IMR-90 (cell line): ENCODE measurements at regions not wholly inside any gene's neighbourhood (a gene's known extent, or its start where the extent isn't known, plus 50 kb on each side); places are given as distances from the start of the nearest gene placed in this dataset.

Source experiments
- ATAC-seq: fragments of 200-7000 bp; cut with Tn5 transposase; 2 replicates; pipeline ENCODE4 v1.9.1; 2020; ENCODE audit warnings: low read depth, mild to moderate bottlenecking, moderate library complexity
- BruUV-seq: library from RNA; stranded (reverse); fragments of 400-500 nt; replicated peaks from 2 replicates; lab custom pipeline; 2021; lab: Mats Ljungman, UMichigan
- CTCF ChIA-PET: fragments of 300-600 bp; formaldehyde crosslinking; extraction: SDS; loops from one replicate; lab custom pipeline; 2021; ENCODE audit warnings: antibody characterized with exemption; lab: Yijun Ruan, JAX
- POLR2A ChIA-PET: fragments of 300-600 bp; sonication (Branson Sonifier 250); formaldehyde crosslinking; loops from one replicate; lab custom pipeline; 2022; ENCODE audit warnings: antibody characterized with exemption; ENCODE audit not compliant: unreplicated experiment; lab: Charles Lee
- DNase-seq: peaks from one replicate; pipeline ENCODE4 v3.0.0; 2013
- H2AFZ ChIP-seq: replicated peaks from 2 replicates; pipeline ENCODE3; 2013; ENCODE audit warnings: low read length, mild to moderate bottlenecking; ENCODE audit not compliant: poor library complexity
- H2AK5ac ChIP-seq: 2 replicates; pipeline ENCODE4 v1.6.1; 2013; ENCODE audit warnings: low read depth, low read length, inconsistent platforms
- H2AK9ac ChIP-seq: replicated peaks from 2 replicates; pipeline ENCODE3; 2013; ENCODE audit warnings: mild to moderate bottlenecking, low read depth, low read length, moderate library complexity; ENCODE audit not compliant: poor library complexity
- H2BK120ac ChIP-seq: 2 replicates; pipeline ENCODE4 v1.6.1; 2013; ENCODE audit warnings: low read depth, low read length, inconsistent platforms
- H2BK15ac ChIP-seq: 3 replicates; pipeline ENCODE4 v1.6.1; 2013; ENCODE audit warnings: low read depth, low read length, inconsistent platforms
- H2BK20ac ChIP-seq: 2 replicates; pipeline ENCODE4 v1.6.1; 2013; ENCODE audit warnings: low read depth, mild to moderate bottlenecking, inconsistent platforms, low read length, moderate library complexity
- H2BK5ac ChIP-seq: 2 replicates; pipeline ENCODE4 v1.6.1; 2013; ENCODE audit warnings: mild to moderate bottlenecking, low read depth, low read length, inconsistent platforms; ENCODE audit not compliant: poor library complexity, severe bottlenecking
- H3K14ac ChIP-seq: replicated peaks from 2 replicates; pipeline ENCODE4 v1.6.1; 2013; ENCODE audit warnings: low read depth, low read length, inconsistent platforms
- H3K18ac ChIP-seq: 2 replicates; pipeline ENCODE4 v1.6.1; 2013; ENCODE audit warnings: low read depth, low read length, control low read depth
- H3K23ac ChIP-seq: 2 replicates; pipeline ENCODE4 v1.6.1; 2013; ENCODE audit warnings: low read depth, low read length, inconsistent platforms
- H3K27ac ChIP-seq: 2 replicates; pipeline ENCODE4 v1.5.1; 2013; ENCODE audit warnings: mild to moderate bottlenecking, control low read depth, low read length; ENCODE audit not compliant: insufficient read depth
- H3K27me3 ChIP-seq: 2 replicates; pipeline ENCODE4 v1.6.1; 2013; ENCODE audit warnings: low read length; ENCODE audit not compliant: control insufficient read depth, insufficient read depth
- H3K36me3 ChIP-seq: 2 replicates; pipeline ENCODE4 v1.6.1; 2013; ENCODE audit warnings: low read length, mixed read lengths; ENCODE audit not compliant: control insufficient read depth, insufficient read depth
- H3K4ac ChIP-seq: 2 replicates; pipeline ENCODE4 v1.6.1; 2013; ENCODE audit warnings: low read depth, low read length, inconsistent platforms
- H3K4me1 ChIP-seq: 2 replicates; pipeline ENCODE4 v1.6.1; 2013; ENCODE audit warnings: low read length, mixed read lengths; ENCODE audit not compliant: control insufficient read depth, insufficient read depth
- H3K4me2 ChIP-seq: 2 replicates; pipeline ENCODE4 v1.6.1; 2013; ENCODE audit warnings: low read depth, mild to moderate bottlenecking, control low read depth, low read length, moderate library complexity
- H3K4me3 ChIP-seq: 2 replicates; pipeline ENCODE4 v1.5.1; 2013; ENCODE audit warnings: low read depth, mild to moderate bottlenecking, control low read depth, low read length, moderate library complexity; ENCODE audit not compliant: insufficient read depth
- H3K56ac ChIP-seq: 2 replicates; pipeline ENCODE4 v1.6.1; 2013; ENCODE audit warnings: low read length, inconsistent platforms; ENCODE audit not compliant: insufficient read depth; ENCODE audit errors: extremely low read depth
- H3K79me1 ChIP-seq, 2 experiments: 2 replicates each; pipeline ENCODE4 v1.6.1; 2013; ENCODE audit warnings: low read length in 2 of 2, inconsistent platforms in 1 of 2, low read depth in 1 of 2
- H3K9ac ChIP-seq: 2 replicates; pipeline ENCODE4 v1.6.1; 2013; ENCODE audit warnings: low read depth, low read length, control low read depth
- H3K9me1 ChIP-seq: 2 replicates; pipeline ENCODE4 v1.6.1; 2013; ENCODE audit warnings: low read length, inconsistent platforms; ENCODE audit not compliant: insufficient read depth
- H3K9me3 ChIP-seq: 2 replicates; pipeline ENCODE4 v1.6.1; 2013; ENCODE audit warnings: low read length; ENCODE audit not compliant: control insufficient read depth, insufficient read depth
- H4K20me1 ChIP-seq: 2 replicates; pipeline ENCODE4 v1.6.1; 2013; ENCODE audit warnings: low read length, inconsistent platforms; ENCODE audit not compliant: insufficient read depth
- H4K5ac ChIP-seq: 2 replicates; pipeline ENCODE4 v1.6.1; 2013; ENCODE audit warnings: mild to moderate bottlenecking, low read depth, low read length, control low read depth
- H4K8ac ChIP-seq, 2 experiments: 2 replicates each; pipeline ENCODE4 v1.6.1; 2013; ENCODE audit warnings: low read depth in 2 of 2, low read length in 2 of 2, control low read depth in 1 of 2, inconsistent platforms in 1 of 2
- H4K91ac ChIP-seq: 2 replicates; pipeline ENCODE4 v1.6.1; 2013; ENCODE audit warnings: low read depth, low read length, inconsistent platforms; ENCODE audit not compliant: insufficient read depth
- BHLHE40 ChIP-seq: fragments of 150-350 bp; IDR thresholded peaks from 2 replicates; pipeline ENCODE4 v1.6.1; 2016; ENCODE audit warnings: mild to moderate bottlenecking, low read depth, low read length
- CEBPB ChIP-seq: IDR thresholded peaks from 2 replicates; pipeline ENCODE4 v1.6.1; 2012; ENCODE audit warnings: low read depth, low read length, improper control_type of control experiment
- MAFK ChIP-seq: IDR thresholded peaks from 2 replicates; pipeline ENCODE4 v1.6.1; 2012; ENCODE audit warnings: low read depth, low read length, improper control_type of control experiment
- MAZ ChIP-seq: IDR thresholded peaks from 2 replicates; pipeline ENCODE4 v1.6.1; 2012; ENCODE audit warnings: low read depth, mild to moderate bottlenecking, low read length, improper control_type of control experiment, moderate library complexity, borderline replicate concordance
- MXI1 ChIP-seq: IDR thresholded peaks from 2 replicates; pipeline ENCODE4 v1.6.1; 2012; ENCODE audit warnings: low read depth, mild to moderate bottlenecking, low read length, moderate library complexity, borderline replicate concordance
- NFE2L2 ChIP-seq: fragments of 150-350 bp; IDR thresholded peaks from 2 replicates; pipeline ENCODE4 v1.6.1; 2016; ENCODE audit warnings: low read depth, mild to moderate bottlenecking, low read length
- POLR2A ChIP-seq: IDR thresholded peaks from 2 replicates; pipeline ENCODE4 v1.6.1; 2012; ENCODE audit warnings: mild to moderate bottlenecking, low read depth, low read length
- RCOR1 ChIP-seq: IDR thresholded peaks from 2 replicates; pipeline ENCODE4 v1.6.1; 2012; ENCODE audit warnings: mild to moderate bottlenecking, low read length, improper control_type of control experiment; ENCODE audit not compliant: insufficient replicate concordance
- RFX5 ChIP-seq: IDR thresholded peaks from 2 replicates; pipeline ENCODE4 v1.8.0; 2012; ENCODE audit warnings: low read depth, mild to moderate bottlenecking, low read length, moderate library complexity
- SMC3 ChIP-seq: fragments of 150-350 bp; IDR thresholded peaks from 2 replicates; pipeline ENCODE4 v1.6.1; 2016; ENCODE audit warnings: low read depth, mild to moderate bottlenecking, antibody characterized with exemption, low read length, moderate library complexity
- USF2 ChIP-seq: fragments of 150-350 bp; IDR thresholded peaks from 2 replicates; pipeline ENCODE4 v1.6.1; 2017; ENCODE audit warnings: mild to moderate bottlenecking, antibody characterized with exemption, low read length, low read depth
- WGBS, 2 experiments: methylation state at CpG; one replicate each; pipeline versions ENCODE4 v1.1.5 to v1.1.7; 2013; ENCODE audit warnings: missing lambda C conversion rate in 2 of 2; ENCODE audit not compliant: insufficient read length in 1 of 2; ENCODE audit errors: extremely low coverage in 2 of 2; 5-methylcytosine and 5-hydroxymethylcytosine counted together
- dilution Hi-C: fragments of 300-500 bp; cut with HindIII; formaldehyde crosslinking; loops from one replicate; pipeline ENCODE4 v1.14.3; 2018; ENCODE audit warnings: low sequenced_read_pairs; ENCODE audit not compliant: unreplicated experiment
- in situ Hi-C: fragments of 300-500 bp; cut with MboI; formaldehyde crosslinking; loops from 3 replicates; pipeline ENCODE4 v1.14.3; 2019; ENCODE audit warnings: low sequenced_read_pairs, inconsistent platforms, mixed read lengths
- intact Hi-C: fragments of 100-400 bp; cut with micrococcal nuclease; formaldehyde crosslinking; loops from 2 replicates; pipeline ENCODE4 v1.10.0; 2022
- TF ChIP-seq, protein P1 (sequence below): fragments of 150-350 bp; IDR thresholded peaks from 2 replicates; pipeline ENCODE4 v1.6.1; 2016; ENCODE audit warnings: low read depth, mild to moderate bottlenecking, low read length, moderate library complexity, borderline replicate concordance

DNA sequence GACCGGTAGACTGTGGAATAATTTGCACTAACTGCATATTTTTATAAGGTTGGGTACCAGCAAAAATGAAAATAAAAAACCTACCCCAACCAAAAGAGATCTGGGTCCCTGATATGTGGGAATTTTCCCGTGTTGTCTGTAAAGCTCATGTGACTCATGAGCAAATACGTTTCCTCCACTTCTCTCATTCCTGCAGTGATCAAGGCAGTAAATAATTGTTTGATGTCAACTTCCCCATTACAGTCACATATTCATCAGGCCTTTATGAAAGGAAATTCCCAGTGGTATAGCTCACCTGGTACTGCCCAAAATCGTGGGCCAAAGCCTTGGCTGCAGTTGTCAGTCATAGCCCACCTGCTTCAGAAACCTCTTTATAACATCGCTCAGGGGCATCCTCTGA is 166.0 kb upstream of the ANK3 start:
- 50% methylated on average over 2 of the region's 5 CpGs; no CpG with 5 or more reads in 1 of the 2 experiments for WGBS, 2 experiments
- no peak overlapping the region for H2BK15ac ChIP-seq
- H2AFZ ChIP-seq = no peak overlapping the region
- no peaks in the 10 kb centered on the region for H3K79me1 ChIP-seq
- H4K20me1 ChIP-seq = no peaks in the 10 kb centered on the region
- no peak overlapping the region for H2AK9ac ChIP-seq
- H2BK5ac ChIP-seq = no peak overlapping the region
- H4K5ac ChIP-seq = no peak overlapping the region
- no peak for DNase-seq
- no peak overlapping the region for H4K91ac ChIP-seq
- POLR2A ChIA-PET = no interaction called here
- H3K4me2 ChIP-seq = no peak overlapping the region
- dilution Hi-C loops = loop anchor here (10.0 kb wide), 1 partner anchor 61 kb away; no protein-coding TSS in a partner anchor
- H2BK20ac ChIP-seq = no peak overlapping the region
- no peaks in the 10 kb centered on the region for H3K27me3 ChIP-seq
- H2BK120ac ChIP-seq = no peak overlapping the region
- no peak overlapping the region for H3K18ac ChIP-seq
- no peak overlapping the region for H3K4ac ChIP-seq
- no peak overlapping the region for H3K56ac ChIP-seq
- H3K27ac ChIP-seq = no peak overlapping the region
- no peaks in the 10 kb centered on the region for H3K9me1 ChIP-seq
- no peak overlapping the region for H2AK5ac ChIP-seq
- no peak overlapping the region for H3K14ac ChIP-seq
- intact Hi-C loops = no loop called here
- TF ChIP-seq BHLHE40 (no peak), MXI1 (no peak), RFX5 (no peak), NFE2L2 (no peak), MAZ (no peak), USF2 (no peak), SMC3 (no peak), CEBPB (no peak), MAFK (no peak), RCOR1 (no peak), POLR2A (no peak)
- TF ChIP-seq, protein P1, sequence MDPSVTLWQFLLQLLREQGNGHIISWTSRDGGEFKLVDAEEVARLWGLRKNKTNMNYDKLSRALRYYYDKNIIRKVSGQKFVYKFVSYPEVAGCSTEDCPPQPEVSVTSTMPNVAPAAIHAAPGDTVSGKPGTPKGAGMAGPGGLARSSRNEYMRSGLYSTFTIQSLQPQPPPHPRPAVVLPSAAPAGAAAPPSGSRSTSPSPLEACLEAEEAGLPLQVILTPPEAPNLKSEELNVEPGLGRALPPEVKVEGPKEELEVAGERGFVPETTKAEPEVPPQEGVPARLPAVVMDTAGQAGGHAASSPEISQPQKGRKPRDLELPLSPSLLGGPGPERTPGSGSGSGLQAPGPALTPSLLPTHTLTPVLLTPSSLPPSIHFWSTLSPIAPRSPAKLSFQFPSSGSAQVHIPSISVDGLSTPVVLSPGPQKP = no peak
- H3K36me3 ChIP-seq = no peaks in the 10 kb centered on the region
- CTCF ChIA-PET = interaction anchor here (0.6 kb wide), 1 partner anchor 884 kb away, joined by 3 read pairs; no protein-coding TSS in a partner anchor
- ATAC-seq = no peak
- no peaks in the 10 kb centered on the region for H3K9me3 ChIP-seq
- BruUV-seq = no TSS peak
- H3K23ac ChIP-seq = no peak overlapping the region
- H3K9ac ChIP-seq = no peak overlapping the region
- in situ Hi-C loops = no loop called here
- no peak overlapping the region for H4K8ac ChIP-seq
- H3K4me1 ChIP-seq = no peaks in the 10 kb centered on the region
- no peak overlapping the region for H3K4me3 ChIP-seq
